ENCODE measurements at regions not wholly inside any gene's neighbourhood (a gene's known extent, or its start where the extent isn't known, plus 50 kb on each side); places are given as distances from the start of the nearest gene placed in this dataset.

- TF ChIP-seq CTCF (IDR thresholded peaks at IDR 0.05) (no peak), POLR2A (IDR thresholded peaks at IDR 0.05) (no peak)
These were observed 301.9 kb upstream of the PRKCQ start for GRCh38 chr10:6881987-6882386.
